GM18498 (cell line): ENCODE measurements at regions not wholly inside any gene's neighbourhood (a gene's known extent, or its start where the extent isn't known, plus 50 kb on each side); places are given as distances from the start of the nearest gene placed in this dataset.

Experiments used
- ATAC-seq: cut with Tn5 transposase; IDR thresholded peaks from one replicate; pipeline ENCODE4 v1.9.1; 2021; ENCODE audit warnings: mild to moderate bottlenecking, moderate library complexity; ENCODE audit not compliant: unreplicated experiment

DNA sequence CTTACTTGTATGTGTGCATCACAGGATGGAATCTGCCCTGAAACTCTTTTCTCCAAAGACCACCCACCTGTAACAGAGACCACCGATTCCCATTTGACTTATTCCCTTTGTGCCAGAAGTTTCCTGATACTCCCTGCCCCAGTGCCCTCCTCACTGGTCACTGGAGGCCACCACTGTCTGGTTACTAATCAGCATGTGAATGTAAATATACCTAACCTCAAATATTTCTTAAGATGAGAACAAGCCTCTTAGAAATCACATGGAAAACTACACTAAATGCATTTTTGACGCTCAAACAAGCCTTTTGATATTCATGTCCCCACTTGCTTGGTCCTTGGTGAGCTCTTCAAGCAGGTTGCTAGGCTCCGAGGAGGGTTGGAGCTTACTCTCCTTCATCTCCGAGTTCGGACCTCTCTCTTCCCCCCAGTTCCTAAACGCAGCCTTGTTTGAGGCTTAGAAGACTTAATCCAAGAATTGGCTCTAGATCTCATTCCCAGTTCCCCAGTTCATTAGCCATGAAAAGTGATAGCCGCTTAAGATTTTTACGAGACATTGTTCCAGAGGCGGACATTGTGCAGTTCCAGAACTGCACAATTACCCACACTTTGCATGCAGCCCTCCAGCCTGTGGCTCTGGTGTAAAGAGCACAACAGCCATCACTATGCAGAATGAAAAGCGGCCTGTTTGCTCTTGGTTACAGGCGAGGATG lies 579.2 kb upstream of the PSMD7 start:
- ATAC-seq: no peak

DNA sequence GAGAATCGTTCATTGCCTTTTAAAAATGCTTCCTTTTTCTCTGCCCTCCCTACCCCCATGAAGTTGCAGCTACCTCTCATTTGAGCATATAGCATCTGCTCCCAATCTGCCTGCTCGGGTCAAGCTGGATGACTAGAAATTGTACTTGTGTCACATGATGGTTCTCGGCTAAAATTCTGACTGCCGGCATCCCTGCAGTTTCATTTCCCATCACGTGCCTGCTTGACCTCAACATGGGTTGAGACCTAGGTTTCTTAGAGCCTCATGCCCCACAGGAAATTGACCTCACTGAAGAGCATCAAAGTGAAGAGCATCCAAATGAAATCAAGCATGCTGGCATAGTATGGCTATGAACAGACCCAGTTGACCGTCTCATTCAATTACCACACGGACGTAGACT lies 581.6 kb upstream of the PSMD7 start:
- no peak for ATAC-seq

DNA sequence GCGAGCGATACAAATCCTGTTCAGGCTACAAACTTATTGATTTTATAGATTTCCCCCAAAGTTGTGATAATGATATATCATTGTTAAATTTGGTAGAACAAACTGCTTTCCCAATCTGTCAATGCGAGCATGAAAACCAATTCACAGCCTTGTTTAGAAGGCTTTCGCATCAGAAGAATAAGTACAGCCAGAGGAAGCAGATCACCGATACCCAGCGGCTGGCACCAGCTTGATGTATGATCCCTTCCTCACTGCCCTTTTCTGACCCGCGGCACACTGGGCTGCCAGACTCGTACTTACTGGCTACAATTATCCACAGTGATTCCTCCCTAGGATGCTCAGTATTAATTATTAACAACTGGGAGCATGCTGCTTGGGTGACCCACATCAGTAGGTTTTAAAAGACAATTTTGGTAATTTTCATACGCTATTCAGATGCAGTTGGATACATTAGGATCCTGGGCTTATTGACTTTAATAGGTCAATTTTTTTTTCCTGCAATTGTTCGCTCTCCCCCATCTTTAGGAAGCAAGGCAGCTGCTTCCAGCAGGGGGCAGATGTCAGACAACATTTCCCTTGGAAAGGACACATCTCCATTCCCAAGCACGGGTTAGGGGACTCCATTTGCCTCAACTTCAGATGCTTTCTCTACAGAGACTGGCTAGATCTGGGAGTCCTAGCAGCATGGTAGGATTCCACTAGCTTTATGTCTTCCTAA lies 582.7 kb upstream of the PSMD7 start:
- ATAC-seq: no peak

DNA sequence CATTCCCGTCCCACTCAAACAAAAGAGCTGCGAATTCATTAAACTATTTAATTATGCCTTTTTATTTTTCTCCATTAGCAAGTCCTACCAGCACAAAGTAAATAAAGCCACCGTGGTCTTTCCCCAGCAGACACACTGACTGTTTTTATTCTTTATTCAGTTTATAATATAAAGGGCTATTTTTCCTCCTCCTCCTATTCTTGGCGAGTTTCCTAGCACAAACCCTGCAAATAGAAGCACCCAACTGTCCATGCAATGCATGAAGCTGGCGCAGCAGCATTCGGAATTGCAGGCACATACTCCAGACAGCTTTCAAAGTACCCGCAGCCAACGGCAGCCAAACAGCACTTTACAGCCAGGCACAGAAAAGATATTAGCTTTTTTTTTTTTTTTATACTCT lies 583.4 kb upstream of the PSMD7 start:
- no peak for ATAC-seq

DNA sequence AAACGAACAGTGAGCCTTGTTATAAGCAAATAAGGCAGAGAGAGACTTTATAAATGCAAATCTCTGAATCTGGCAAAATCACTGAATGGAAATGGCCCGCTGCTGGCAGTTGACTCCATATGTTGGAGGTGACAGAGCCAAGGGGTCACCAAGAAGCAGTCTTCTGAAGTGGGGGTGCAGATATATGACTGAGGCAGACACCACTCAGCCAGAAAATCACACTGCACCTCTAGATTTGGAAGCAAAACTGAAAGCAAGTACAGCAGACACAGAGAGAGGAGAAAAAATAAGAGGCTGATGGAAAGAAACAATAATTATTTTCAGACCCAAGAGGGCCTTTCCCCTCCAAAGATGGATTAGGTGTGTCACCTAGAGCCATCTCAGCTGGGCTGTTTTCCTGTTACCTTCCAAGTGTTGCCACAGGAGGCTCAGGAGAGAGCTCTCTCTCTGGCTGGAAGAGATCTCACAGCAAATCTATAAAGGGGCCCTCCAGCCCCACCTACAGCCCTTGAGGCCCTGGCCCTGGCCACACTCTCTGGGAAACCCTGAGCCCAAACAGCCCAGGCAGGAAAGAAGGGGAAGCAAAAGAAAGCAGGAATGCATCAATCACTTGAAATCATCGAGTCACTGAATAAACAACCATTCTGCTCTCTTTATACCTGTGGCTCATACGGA lies 585.1 kb upstream of the PSMD7 start:
- ATAC-seq: no peak

DNA sequence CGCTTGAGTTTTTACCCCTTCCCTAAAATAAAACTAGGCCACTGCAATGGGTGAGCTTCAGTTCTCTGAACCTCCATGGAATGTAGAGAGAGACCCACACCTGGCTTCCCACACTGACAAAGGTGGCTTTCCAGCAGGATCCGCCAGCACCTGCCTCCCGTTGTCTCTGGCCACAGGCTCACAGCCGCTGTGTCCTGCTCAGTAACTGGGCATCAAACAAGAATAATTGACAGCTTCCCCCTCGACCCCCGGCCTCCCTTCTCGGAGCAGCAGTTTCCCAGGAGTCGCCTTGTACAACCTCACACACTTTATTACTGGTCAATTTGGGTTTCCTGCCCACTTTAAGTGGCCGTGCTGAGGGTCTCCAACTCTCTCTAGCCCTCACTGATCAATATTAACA lies 586.1 kb upstream of the PSMD7 start:
- no peak for ATAC-seq

DNA sequence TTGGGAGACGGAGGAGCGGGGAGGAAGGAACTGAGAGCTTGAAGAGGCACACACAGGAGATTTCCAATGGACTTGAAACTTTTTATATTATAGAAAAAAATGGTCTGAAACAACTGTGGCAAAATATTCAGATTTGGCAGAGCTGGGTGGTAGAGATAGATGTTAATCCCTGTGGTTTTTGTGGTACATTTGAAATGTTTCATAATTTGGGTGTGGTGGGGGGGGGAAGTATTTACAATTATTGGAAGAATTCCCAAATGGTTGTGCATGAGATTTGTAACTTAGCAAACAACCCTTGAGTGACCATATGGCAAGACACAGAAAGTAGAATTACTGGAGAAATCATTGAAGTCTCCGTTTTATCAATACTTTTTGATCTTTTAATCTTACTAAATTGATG lies 588.8 kb upstream of the PSMD7 start:
- ATAC-seq: no peak

DNA sequence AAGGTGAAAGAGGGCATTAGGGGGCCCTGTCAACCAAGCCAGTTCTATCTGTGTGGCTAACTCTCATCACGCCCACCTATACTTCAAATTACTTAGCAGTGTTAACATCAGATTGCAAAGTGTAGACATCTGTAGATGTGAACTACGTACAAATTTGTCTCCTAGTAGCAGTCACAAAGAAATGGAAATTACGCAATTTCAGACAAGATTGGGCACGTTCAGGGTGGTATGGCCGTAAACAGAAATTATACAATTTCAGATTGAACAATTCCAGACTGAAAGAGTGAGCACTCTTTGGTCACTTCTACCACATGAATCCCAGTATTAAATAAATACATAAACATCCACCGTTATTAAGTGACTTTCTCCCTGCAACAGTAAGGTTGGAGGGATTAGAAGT lies 592.7 kb upstream of the PSMD7 start:
- no peak for ATAC-seq

DNA sequence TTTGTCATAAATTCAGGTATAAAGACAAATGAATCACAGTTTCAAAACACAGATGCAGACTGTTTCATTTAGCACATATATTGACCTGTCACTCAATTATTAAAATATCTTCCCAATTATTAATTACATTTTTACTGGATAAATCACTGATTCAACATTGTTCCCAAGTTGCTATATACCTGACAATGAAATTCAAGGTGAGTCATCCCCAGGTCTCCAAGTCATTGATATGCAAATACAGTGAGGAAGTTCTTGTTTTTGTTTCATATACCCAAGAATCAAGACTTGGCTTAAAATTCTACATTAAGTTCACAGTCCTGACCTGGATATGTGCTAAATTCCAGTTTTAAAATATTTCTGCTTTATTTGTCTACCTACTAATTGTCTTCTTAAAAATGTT lies 599.3 kb upstream of the PSMD7 start:
- ATAC-seq: no peak

DNA sequence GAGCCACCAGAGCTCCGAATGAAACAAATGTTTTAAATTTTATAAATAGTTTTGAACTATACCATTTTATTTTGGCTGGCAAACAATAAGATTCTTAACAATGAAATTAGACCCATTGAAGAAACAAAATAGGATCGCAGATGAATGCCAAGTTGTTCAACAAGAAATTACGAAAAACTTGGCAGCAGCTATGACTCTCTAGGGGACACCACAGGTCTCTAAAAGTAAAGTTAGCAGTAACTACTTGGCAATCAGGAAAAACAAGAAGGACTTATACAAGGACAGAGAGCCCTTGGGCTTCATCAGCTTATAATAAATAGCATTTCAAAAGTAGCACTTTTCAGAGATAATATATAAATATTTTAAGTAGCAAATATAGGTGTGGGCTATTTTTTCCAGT lies 603.8 kb upstream of the PSMD7 start:
- no peak for ATAC-seq

DNA sequence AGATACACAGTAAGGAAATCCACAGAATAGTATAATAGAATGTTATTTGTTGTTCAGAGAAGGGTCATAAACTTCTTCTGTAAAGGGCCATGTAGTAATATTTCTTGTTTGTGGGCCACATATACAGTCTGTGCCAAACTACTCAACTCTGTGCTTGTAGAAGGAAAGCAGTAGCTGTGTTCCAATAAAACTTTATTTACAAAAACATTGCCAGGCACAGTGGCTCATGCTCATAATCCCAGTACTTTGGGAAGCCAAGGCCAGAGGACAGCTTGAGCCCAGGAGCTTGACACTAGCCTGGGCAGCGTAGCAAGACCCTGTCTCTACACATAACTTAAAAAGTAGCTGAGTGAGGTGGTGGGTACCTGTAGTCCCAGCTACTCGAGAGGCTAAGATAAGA lies 612.8 kb upstream of the PSMD7 start:
- no peak for ATAC-seq

DNA sequence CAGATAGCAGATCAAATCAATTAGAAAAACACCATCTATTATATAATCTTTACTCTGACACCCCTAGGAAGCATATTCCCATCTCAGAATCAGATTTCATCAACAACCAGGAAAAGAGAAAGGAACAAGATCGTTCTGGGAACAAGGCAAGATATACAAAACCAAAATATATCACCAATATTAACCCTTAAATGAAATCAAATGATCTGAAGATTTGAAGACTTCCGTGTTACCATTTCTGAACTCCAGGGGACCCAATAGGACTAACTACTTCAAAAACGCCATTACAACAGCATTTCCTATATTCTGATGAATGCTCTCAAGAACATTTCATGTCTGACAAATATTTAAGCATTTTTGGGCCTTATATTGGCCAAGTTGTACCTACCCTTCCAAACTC lies 624.2 kb upstream of the ZFHX3 start:
- ATAC-seq: no peak

DNA sequence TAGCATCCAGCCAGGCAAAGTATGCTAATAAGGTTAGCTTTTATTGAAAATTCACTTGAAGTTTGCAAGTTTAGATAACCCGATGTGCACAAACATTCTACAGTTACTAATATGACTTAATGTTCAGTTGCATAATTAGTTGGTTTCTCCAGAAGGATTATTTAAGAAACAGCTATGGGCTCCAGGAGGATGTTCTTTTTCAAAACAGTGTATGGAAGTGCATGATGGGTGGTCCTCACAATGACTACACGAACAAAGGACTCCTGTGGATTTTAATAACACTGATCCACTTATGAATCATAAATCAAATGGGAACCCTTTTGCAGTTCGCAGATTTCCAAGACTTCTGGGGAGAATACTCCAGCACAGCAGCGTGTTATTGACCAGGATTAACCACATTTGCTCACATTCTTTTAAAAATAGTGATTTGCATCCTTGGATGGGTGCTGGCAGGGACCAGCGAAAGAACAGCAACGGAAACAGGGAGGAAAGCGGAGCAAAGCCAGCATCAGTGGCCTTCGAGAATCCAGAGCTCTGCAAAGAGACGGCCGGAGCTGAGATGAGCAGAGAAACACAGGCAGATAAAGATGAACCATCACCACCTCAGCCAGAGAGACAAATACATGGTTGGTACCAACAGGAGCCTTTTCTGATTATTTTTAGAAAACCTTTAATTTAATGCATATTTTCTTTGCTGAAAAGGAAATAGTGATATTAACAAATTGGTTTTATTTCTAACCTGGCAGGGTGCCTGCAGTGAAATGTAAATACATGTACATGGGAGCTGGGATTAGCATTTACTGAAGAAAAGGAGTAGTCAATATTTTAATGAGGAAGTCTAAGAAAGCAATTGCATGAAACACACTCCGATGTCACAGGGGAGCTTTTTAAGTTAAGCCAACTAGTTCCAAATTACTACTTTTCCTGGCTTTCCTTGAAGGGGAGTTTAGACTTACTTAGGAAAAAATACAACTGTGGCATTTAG lies 623.2 kb upstream of the ZFHX3 start:
- no peak for ATAC-seq

DNA sequence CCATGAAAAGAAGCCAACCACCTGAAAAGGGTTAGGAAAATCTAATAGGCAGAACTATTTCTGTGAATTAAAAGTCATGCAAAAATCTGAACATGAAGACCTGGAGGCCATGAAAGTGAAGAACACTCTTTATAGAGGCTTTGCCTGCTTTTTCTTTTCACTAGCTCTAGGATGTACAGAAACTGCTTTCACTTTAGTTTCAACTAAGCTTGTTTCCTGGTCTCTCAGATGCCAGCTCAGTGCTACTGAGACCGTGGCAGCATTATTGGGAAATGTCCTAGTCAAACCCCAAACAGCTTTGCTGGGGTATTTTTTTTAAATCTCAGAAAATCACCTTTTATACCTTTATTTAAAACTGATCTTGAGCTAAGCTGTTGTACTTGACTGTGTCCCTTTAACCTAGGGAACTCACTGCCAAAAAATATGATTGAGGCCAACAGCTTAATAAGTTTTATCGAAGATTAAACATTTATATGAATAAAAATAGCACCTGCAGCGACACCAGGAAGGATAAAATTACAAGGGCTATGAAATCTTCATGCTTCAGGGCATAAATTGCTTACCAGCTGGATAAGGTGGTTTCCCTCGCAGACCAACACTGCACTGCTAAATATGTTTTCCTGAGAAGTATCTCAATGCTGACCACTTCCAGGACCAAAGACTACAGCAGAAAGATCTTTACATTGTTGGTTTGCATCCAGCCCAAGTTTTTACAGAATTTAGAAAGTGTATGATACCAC lies 621.8 kb upstream of the ZFHX3 start:
- ATAC-seq: no peak

DNA sequence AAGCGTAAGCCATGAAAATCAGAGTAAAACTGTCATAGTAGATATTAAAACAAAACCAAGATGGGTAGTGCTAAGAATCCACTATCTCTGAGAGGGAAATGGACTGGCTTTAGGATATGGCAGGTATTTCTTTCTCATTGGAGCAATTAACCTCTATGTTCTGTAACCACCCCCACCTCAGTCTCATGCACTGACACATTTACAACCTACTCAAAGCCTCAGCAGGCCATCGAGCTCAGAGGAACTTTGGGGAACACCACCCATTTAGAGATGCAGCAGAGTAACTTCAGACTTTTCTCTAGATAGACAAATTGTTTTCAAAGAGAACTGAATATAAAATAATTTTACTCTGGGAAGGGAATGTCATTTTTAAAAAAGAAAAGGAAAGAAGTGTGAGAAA lies 615.8 kb upstream of the ZFHX3 start:
- no peak for ATAC-seq

DNA sequence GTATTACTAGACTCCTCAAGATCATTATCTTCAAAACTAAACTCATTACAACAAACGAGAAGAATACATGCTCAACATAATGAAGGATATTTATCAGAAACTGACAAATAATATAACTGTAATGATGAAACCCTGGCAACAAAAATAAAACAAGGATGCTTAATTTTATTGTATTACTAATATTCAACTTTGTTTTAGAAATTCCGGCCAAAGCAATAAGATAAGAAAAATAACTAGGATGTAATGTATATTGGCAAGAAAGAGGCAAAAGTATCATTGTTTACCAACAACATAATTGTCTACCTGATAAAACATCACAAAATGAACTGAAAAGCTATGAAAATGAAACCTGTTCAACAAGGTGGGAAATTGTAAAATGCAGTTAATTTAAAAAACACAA lies 588.3 kb upstream of the ZFHX3 start:
- ATAC-seq: no peak

DNA sequence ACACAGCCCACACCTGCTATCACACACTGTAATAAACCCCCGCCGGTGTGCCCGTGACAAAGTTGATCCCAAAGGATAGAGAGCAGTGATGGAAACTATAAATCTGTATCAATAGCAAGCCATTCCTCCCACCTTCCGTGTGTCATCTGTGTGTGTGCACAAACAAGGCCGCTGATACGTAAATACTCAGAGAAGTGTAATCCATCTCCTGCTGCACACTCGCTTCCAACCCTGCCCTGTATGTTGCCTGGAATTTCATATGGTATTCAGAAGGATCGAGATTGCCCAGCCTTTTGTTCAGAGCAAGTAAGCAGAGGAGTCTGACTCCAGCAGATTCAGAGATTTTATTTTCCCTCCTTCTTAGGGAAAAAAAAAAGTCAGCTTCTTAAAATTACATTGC lies 581.1 kb upstream of the ZFHX3 start:
- no peak for ATAC-seq

DNA sequence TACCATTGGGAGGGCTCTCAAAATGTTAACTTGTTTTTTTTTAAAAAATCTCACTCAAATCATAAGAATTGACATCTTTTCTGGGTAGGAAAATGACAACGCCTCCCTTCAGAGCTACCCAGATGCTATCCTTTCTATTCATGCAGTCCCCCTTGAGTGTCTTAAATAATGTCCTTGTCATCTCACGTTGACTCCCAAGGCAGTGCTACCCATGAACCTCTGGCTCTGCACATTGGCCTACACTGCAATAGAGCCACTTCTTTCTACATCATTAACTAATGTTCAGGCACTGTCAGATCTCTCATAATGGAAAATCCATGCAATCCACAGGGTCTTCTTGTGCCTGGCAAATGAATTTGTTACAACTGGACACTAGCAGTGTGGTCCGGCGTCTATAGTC lies 569.8 kb upstream of the ZFHX3 start:
- ATAC-seq: no peak

DNA sequence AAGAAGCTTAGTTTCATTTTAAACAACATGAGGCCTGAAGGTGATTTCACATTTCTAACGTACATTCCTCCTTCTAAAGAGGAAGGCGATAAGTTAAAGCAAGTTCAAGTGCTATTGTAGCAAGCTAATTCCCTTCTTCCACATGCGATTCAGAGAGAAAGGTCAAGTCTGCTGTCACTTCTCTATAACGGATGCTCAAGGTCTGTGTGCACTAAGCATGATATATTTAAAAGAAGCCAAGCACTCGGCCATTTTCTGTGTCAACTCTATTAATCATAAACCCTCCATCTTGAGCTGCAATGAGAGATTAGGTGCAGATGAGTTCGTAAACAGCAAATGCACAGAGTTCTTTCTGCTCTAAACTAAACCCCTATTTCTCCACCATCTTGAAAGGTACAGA lies 568.8 kb upstream of the ZFHX3 start:
- ATAC-seq: no peak

DNA sequence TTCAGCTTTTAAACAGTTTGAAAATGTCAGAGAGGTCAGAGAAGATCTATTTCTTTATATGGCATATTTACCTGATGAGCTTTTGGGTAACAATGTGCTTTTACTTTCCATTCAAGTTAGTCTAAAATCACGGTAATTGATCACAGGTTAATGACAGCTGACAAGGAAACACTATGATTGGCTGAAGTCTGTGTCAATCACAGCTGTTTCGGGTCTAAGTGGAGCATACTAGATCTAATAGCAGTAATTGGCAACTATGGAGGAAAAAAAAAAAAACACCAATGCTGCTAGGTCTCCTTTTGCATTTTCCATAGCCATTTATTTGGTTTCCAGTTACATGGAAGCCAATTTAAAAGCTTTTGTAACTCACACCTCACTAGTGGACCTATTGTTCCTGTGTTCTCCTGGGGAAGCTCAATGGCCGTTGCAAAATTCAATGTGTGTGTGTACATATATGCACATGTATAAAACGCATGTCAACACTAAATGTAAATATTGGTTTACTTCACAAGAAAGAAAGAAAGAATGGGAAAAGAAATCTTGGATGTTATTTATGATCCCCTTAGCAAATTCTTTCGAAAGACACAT lies 568.3 kb upstream of the ZFHX3 start:
- ATAC-seq: no peak
